ENCODE measurements at regions not wholly inside any gene's neighbourhood (a gene's known extent, or its start where the extent isn't known, plus 50 kb on each side); places are given as distances from the start of the nearest gene placed in this dataset.

GRCh38 chr3:127091376-127091775 lies 101.6 kb upstream of the PRR23E start:
- DNase-seq, result no peak

DNA sequence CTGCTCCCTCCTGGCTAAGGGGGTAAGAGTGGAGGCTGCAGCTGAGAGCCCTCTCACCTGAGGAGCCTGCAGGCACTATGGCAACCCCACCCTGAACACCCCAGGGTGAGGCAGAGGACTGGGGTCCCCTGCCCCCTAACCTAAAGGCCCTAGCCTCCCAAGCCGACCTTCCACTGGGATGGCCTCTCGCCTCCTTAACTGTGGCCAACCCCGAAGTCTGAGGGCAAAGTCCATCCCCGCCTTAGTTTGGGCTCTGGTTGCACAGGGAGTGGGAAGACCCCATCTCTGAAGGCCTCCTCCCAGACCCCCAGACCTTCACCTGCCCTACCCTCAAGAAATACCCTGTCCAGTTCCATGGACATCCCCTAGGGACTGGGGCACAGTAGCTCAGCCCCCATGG lies 100.6 kb upstream of the PRR23E start:
- DNase-seq, result no peak

DNA sequence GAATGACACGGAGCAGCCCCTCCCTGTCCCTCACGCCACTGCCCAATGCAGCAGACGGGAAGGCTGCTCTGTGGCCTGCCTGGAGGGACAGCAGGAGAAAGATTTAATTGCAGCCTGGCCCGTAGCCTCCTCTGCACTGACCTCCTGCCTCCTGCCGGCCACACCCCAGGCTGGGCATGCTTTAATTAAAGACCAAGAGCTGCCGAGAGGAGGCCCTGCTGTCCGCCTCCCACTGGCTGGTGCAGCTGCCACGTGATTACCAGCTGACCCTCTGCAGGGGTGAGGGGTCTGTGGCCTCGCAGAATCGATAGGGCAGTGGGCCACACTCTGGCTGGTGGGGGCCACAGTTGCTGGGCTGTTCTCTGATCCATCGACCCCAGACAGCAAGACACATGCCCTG lies 100.2 kb upstream of the PRR23E start:
- no peak for DNase-seq

DNA sequence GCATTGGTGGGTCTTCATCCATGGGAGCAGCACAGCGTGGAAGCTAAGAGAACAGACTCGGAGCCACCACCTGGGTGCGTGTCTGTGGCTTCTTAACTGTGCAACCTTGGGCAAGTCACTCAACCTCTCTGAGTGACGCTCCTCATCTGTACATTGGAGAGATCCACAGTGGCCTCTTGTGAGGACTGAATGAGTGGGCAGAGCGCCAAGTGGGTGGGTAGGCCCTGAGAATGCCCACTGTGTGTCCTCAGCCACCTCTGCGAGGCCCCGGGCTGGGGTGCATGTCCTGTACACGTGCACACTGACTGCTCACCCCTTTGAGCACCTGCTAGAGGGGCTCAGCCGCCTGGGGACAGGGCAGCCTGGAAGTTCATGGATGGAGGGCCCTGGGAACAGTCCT lies 99.6 kb upstream of the PRR23E start:
- DNase-seq, result no peak

DNA sequence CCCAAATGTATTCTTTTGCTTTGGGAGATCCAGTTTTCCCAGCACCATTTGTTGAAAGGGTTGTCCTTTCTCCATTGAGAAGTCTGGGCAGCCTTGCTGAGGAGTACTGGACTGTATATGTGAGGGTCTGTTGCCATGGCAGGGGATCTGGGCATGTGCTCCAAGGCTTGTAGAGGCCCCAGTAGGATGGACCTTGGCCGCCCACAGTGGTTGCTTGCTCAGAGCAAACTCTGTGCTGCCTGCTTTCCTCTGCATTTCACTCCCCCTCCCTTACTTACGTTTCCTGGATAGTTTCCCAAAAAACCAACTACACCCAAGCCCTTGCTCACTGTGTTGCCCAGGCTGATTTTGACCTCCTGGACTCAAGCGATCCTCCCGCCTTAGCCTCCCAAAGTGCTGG lies 97.2 kb upstream of the PRR23E start:
- DNase-seq, result no peak

- no peak for DNase-seq
These were observed 96.5 kb upstream of the PRR23E start for GRCh38 chr3:127096256-127097071.

GRCh38 chr3:127097072-127097405 lies 95.9 kb upstream of the PRR23E start:
- peak; percentile 15 for DNase-seq

- no peak for DNase-seq
These were observed 95.5 kb upstream of the PRR23E start for GRCh38 chr3:127097481-127097880.

DNA sequence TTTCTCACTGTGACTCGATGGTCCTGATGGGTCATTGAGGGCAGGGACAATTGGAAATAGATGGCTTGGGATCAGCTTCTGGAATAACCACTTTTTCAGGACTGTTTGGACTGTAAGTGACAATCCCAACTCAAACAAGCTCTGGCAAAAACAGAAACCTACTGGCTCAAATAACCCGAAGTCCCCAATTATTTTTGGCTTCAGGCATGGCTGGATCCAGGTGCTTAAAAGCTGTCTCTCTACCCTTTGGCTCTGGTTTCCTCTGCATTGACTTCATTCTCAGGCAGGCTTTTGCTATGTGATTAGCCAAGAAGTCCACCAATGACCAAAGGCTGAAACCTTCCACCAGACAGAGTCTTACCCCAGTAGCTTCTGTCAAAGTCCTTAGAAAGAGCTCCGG lies 92.9 kb upstream of the PRR23E start:
- no peak for DNase-seq

DNA sequence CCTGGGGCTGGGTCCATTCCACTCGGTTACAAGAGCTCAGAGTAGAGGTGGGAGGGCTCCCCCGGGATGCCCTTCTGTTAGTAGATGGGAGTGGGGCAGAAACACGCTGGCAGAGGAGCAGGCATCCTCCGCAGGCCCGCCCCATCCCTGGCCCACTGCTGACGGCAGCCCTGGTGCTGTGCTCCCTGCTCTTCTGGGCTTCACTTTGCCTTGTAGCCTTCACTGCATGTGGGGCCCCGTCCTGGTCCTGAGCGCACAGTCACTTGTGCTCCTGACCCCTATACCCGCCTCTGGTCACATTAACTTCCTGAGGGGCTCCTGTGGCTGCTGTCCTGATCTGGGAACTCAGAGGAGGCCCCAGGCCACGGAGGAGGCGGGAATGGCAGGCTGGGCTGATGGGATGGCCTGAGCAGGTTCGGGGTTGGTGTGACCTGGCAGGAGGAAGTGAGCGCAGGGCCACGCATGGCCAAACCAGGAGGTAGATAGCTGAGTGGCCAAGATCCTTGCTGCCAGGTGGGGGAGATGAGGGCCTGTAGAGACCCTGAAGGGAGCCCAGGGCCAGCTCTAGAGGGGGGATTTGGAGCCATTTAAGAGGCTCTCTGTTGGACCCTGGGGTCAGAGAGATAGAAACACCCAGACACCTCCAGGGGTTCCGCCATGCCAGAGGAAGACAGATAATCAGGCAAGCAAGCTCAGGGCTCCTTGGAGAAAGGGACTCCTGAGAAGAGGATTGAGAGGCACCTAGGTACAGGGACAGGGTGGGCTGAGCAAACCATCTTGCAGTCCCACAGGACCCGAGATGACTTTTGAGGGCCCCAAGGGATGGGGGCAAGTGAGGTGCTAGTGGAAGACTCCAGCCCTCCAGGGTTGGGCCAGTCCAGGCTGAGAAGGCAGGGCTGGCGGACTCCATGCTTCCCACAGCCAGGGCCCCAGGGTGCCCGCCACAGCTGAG lies 92.2 kb upstream of the PRR23E start:
- DNase-seq, result no peak

DNA sequence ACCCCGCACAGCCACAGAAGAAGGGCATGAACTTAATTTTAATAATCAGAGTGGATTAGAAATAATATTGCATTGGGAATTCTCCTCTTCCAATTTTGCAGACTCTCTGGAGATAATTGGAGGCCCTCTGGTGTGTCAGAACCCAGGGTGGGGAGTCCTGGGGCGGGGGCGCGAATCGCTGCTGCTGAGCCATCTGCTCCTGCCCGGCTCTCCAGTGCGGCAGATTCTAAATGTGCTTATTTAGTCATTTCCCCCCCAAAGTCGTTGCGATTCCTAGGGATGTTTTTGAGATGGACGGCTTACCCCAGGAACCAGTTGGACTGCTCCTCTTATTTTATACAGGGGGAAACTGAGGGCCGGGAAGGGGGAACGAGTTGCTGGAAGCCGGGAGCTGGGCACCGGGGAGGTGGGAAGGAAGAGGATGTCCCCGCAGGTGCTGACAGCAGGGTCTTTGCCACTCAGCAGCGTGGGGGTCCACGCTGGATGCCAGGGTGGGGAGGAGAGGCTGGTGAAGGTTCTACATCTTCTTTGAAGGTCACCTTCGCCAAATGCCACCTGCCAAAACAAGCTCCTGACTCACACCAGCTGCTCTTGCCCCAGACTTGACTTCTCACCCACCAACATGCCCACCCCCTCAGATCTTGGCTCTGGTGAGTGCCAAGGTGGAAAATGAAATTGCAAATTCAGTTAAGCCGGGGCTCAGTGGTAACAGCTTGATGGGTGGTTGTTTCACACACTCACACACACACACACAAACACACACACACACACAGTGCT lies 91.3 kb upstream of the PRR23E start:
- DNase-seq, result no peak

DNA sequence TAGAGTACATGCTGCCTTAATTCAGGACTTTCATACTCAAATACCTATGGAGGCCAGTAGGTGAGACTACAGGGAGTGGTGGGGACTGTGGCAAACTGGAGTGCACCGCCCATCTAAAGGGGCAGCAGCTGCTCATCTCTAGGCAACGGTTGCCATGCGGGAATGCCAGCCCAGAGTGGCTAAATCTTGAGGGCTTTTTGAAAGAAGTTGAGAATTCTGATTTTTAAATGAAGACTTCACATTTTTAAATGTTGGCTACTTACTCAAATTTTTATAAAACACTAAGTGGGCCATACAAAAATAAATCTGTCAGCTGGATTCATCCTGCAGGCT lies 90.8 kb upstream of the PRR23E start:
- DNase-seq, result no peak

DNA sequence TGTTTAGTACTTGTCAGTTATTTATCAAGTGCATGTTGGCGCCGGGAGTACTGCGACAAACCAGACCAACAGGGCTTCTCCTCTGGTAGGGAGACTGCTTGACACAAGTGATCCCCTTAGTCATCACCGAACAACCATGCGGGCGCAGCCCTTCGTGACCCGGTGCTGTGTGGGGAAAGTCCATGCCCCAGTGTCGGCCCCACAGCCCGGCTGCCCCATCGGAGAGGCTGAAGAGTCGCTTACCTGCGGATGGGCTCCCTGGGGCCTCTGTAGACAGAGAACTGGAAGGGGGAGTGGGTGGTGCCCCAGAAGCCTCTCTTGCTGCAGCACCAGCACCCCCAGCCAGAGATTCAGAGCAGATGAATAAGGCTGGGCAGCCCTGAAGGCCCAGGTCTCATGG lies 90.3 kb upstream of the PRR23E start:
- DNase-seq, result no peak

DNA sequence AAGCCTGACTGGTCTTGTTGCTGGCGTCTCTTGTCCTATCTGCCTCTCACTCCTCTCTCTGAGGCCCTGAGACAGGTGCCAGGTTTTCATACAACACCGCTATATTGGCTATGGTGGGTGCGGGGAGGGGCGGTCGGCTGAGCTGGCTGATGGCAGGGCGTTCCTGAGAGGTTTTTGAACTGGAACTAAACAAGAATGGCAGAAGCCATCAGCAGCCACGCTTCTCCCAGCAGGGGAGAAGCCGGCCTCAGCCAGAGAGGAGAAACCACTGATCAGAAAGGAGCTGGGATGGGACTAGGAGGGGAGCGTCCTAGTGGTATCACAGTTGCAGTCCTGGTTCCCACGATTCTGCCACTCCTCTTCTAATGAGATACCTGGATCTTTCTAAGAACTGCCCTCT lies 89.9 kb upstream of the PRR23E start:
- DNase-seq, result no peak

DNA sequence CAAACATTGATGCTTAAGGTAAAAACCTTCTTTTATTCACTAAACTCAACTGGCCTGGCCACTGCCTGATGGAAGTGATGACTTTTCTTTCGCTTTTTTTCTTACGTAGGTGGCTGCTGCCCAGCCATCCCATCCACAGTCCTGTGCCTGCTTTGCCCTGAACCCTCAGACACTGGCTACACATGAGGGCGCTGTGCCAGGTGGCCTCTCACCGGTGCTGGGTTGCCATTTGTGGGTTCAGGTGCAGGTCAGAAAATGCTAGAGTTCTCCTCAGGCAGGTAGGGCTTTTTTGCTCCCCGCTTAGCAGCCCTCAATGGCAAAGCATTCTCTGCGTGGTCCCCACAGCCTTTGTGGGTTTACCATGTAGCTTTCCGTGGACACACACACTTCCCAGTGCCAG lies 88.3 kb upstream of the PRR23E start:
- no peak for DNase-seq

DNA sequence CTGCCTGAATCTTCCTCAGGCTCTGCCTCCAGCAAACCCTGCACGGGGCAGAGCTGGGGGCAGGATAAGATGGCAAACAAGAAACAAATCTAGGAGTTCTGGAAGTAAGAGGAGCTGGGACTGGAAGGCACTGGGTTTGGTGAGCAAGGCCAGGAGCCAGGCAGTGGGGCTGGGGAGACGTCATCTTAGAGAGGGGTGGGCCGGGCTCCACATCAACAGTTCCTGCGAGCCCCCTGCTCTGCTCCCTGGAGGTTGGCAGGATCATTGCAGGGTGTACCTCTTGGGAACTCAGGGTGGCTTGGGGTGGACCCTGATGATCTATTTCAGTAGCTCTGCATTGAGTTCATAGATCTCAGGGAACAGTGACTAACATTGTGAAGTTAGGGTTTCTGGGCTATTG lies 87.3 kb upstream of the PRR23E start:
- DNase-seq, result no peak

- DNase-seq, result no peak
These were observed 86.9 kb upstream of the PRR23E start for GRCh38 chr3:127106053-127106452.

GRCh38 chr3:127106456-127106855 lies 86.5 kb upstream of the PRR23E start:
- no peak for DNase-seq

DNA sequence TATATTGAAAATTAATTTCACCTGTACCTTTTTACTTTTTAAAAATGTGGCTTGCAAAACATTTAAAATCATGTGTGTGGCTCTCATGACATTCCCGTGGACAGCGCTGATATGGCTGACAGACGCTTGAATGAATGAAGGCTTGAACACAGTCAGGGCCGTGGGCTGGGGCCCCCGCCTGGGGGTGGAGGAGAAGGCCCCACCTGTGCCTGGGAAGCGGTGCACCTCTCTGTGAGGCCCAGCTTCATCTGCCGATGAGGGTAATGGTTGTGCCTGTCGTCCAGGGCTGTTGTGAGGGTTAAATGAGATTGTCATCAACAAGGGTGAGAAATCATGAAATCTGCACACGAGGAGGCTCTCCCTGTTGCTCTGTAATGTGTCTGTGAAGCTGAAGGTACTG lies 85.9 kb upstream of the PRR23E start:
- no peak for DNase-seq

DNA sequence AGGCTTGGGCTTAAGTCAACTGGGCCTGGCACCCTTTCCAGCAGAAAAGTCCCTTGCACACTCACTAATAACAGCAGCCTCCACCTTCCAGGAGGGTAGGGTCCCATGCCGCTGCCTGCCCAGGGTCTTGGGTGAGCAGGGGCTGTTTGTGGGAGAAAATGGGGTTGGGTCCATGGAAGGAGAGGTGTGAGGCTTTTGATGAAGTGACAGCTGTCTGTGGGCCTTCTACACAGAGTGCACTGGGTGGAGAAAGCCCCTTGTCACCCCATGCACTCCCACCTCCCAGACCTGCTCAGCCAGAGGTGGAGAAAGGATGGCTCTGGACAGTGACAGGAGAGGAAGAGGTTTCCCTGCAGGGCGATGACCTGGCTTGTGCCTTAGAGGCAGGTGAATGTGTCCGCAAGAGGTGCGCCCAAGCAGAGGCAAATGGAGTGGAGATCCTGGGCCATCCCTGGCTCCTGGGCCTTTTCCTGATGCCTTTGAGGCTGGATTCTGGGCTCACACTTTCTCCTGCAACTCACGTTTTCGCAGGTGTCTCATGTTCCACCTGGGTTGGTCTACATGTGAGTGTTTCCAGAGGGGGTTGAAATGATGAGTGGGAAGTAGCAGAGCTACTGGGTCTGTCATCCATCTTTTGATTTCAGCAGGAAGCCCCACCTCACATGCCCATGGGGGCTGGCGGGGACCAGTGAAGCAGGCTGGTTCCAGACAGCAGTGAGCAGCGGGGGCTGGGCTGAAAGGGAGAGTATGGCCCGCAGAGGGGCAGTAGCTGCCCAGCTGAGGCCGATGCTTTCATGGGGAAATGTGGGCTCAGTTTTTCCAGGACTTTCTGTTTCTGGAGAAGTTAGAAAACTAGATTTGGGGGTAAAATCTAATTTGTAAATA lies 85.2 kb upstream of the PRR23E start:
- no peak for DNase-seq

DNA sequence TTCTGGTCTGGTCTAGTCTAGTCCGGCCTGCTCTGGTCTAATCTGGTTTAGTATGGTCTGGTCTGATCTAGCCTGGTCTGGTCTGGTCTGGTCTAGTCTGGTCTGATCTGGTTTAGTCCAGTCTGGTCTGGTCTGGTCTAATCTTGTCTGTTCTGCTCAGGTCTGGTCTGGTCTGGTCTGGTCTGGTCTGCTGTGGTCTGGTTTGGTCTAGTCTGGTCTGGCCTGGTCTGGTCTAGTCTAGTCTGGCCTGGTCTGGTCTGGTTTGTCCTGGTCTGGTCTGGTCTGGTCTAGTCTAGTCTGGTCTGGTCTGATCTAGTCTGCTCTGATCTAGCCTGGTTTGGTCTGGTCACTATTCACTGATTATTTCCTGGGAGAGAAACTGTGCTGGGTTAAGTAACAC lies 84.1 kb upstream of the PRR23E start:
- no peak for DNase-seq

DNA sequence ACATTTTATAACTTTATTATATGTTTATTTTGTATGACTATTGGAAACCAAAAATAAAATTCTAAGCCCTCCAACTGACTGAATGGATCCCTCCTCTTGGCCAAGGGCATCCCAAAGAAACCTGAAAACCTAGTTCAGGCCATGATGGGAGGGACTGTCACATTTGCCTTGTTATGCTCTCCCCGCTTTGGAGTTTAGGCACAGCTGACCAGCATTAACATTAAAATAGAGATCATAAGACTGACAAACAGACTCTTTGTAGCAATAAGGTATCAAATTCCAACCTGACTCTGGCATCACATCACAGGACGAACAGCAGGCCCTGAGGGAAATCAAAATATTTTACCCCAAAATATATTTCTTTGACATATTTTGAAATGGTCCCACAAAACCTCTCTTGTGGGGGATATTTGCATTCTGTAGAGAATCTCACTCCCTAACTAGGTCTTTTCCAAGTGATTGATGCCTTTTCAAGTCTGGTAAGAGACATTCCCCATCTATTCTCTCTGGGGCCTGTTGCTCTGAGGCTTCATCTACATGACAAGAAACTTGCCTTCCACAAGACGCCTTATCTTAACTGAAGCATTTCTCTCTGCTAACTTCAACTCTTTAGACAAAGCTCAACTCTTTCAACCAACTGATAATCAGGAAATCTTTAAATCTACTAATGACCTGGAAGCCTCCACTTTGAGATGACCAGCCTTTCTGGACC lies 81.8 kb upstream of the PRR23E start:
- no peak for DNase-seq
